ENCODE measurements at regions not wholly inside any gene's neighbourhood (a gene's known extent, or its start where the extent isn't known, plus 50 kb on each side); places are given as distances from the start of the nearest gene placed in this dataset.

- H3K9me3 ChIP-seq (ENCODE audit: control insufficient read depth in 1 of 2, low read length in 2 of 2) = peaks cover 0 to 3% of the 10 kb centered on the region in 2 donors
- H3K4me1 ChIP-seq (ENCODE audit: control insufficient read depth in 1 of 2, insufficient read depth in 2 of 2, low read length in 2 of 2) = no peaks in the 10 kb centered on the region
- no peak overlapping the region for H3K27ac ChIP-seq (ENCODE audit: low read length)
- H3K27me3 ChIP-seq (ENCODE audit: low read depth, low read length) = no peaks in the 10 kb centered on the region
- H3K36me3 ChIP-seq (ENCODE audit: control insufficient read depth in 1 of 2, insufficient read depth in 2 of 2, low read length in 2 of 2) = no peaks in the 10 kb centered on the region
- H3K4me3 ChIP-seq (ENCODE audit: low read depth in 1 of 2, low read length in 2 of 2) = no peak overlapping the region
These were observed 107.4 kb upstream of the CSNK1A1L start for GRCh38 chr13:37212826-37213225.

GRCh38 chr13:37211487-37211886 lies 106.0 kb upstream of the CSNK1A1L start:
- Histone ChIP-seq H3K27me3 (ENCODE audit: low read depth, low read length) (no peaks in the 10 kb centered on the region), H3K4me3 (ENCODE audit: low read depth in 1 of 2, low read length in 2 of 2) (no peak overlapping the region), H3K4me1 (ENCODE audit: control insufficient read depth in 1 of 2, insufficient read depth in 2 of 2, low read length in 2 of 2) (no peaks in the 10 kb centered on the region), H3K36me3 (ENCODE audit: control insufficient read depth in 1 of 2, insufficient read depth in 2 of 2, low read length in 2 of 2) (no peaks in the 10 kb centered on the region), H3K27ac (ENCODE audit: low read length) (no peak overlapping the region), H3K9me3 (ENCODE audit: control insufficient read depth in 1 of 2, low read length in 2 of 2) (no peaks in the 10 kb centered on the region)

GRCh38 chr13:37209621-37210580 lies 104.4 kb upstream of the CSNK1A1L start:
- no peaks in the 10 kb centered on the region for H3K9me3 ChIP-seq (ENCODE audit: control insufficient read depth in 1 of 2, low read length in 2 of 2)
- H3K4me1 ChIP-seq (ENCODE audit: control insufficient read depth in 1 of 2, insufficient read depth in 2 of 2, low read length in 2 of 2) = no peaks in the 10 kb centered on the region
- H3K27ac ChIP-seq (ENCODE audit: low read length) = no peak overlapping the region
- H3K27me3 ChIP-seq (ENCODE audit: low read depth, low read length) = no peaks in the 10 kb centered on the region
- H3K36me3 ChIP-seq (ENCODE audit: control insufficient read depth in 1 of 2, insufficient read depth in 2 of 2, low read length in 2 of 2) = no peaks in the 10 kb centered on the region
- no peak overlapping the region for H3K4me3 ChIP-seq (ENCODE audit: low read depth in 1 of 2, low read length in 2 of 2)

- no peak overlapping the region for H3K27ac ChIP-seq (ENCODE audit: low read length)
- no peaks in the 10 kb centered on the region for H3K9me3 ChIP-seq (ENCODE audit: control insufficient read depth in 1 of 2, low read length in 2 of 2)
- no peaks in the 10 kb centered on the region for H3K36me3 ChIP-seq (ENCODE audit: control insufficient read depth in 1 of 2, insufficient read depth in 2 of 2, low read length in 2 of 2)
- H3K4me1 ChIP-seq (ENCODE audit: control insufficient read depth in 1 of 2, insufficient read depth in 2 of 2, low read length in 2 of 2) = no peaks in the 10 kb centered on the region
- H3K4me3 ChIP-seq (ENCODE audit: low read depth in 1 of 2, low read length in 2 of 2) = no peak overlapping the region
- no peaks in the 10 kb centered on the region for H3K27me3 ChIP-seq (ENCODE audit: low read depth, low read length)
These were observed 102.4 kb upstream of the CSNK1A1L start for GRCh38 chr13:37207691-37208451.

- no peak overlapping the region for H3K4me3 ChIP-seq (ENCODE audit: low read depth in 1 of 2, low read length in 2 of 2)
- no peak overlapping the region for H3K27ac ChIP-seq (ENCODE audit: low read length)
- no peaks in the 10 kb centered on the region for H3K36me3 ChIP-seq (ENCODE audit: control insufficient read depth in 1 of 2, insufficient read depth in 2 of 2, low read length in 2 of 2)
- H3K9me3 ChIP-seq (ENCODE audit: control insufficient read depth in 1 of 2, low read length in 2 of 2) = no peaks in the 10 kb centered on the region
- no peaks in the 10 kb centered on the region for H3K27me3 ChIP-seq (ENCODE audit: low read depth, low read length)
- no peaks in the 10 kb centered on the region for H3K4me1 ChIP-seq (ENCODE audit: control insufficient read depth in 1 of 2, insufficient read depth in 2 of 2, low read length in 2 of 2)
These were observed 96.8 kb upstream of the CSNK1A1L start for GRCh38 chr13:37202264-37202663.

- H3K27ac ChIP-seq (ENCODE audit: low read length) = no peak overlapping the region
- H3K4me1 ChIP-seq (ENCODE audit: control insufficient read depth in 1 of 2, insufficient read depth in 2 of 2, low read length in 2 of 2) = no peaks in the 10 kb centered on the region
- H3K27me3 ChIP-seq (ENCODE audit: low read depth, low read length) = no peaks in the 10 kb centered on the region
- H3K9me3 ChIP-seq (ENCODE audit: control insufficient read depth in 1 of 2, low read length in 2 of 2) = no peaks in the 10 kb centered on the region
- H3K36me3 ChIP-seq (ENCODE audit: control insufficient read depth in 1 of 2, insufficient read depth in 2 of 2, low read length in 2 of 2) = no peaks in the 10 kb centered on the region
- no peak overlapping the region for H3K4me3 ChIP-seq (ENCODE audit: low read depth in 1 of 2, low read length in 2 of 2)
These were observed 95.6 kb upstream of the CSNK1A1L start for GRCh38 chr13:37201081-37201480.

- no peaks in the 10 kb centered on the region for H3K9me3 ChIP-seq (ENCODE audit: control insufficient read depth in 1 of 2, low read length in 2 of 2)
- H3K27ac ChIP-seq (ENCODE audit: low read length) = no peak overlapping the region
- no peaks in the 10 kb centered on the region for H3K4me1 ChIP-seq (ENCODE audit: control insufficient read depth in 1 of 2, insufficient read depth in 2 of 2, low read length in 2 of 2)
- H3K36me3 ChIP-seq (ENCODE audit: control insufficient read depth in 1 of 2, insufficient read depth in 2 of 2, low read length in 2 of 2) = no peaks in the 10 kb centered on the region
- H3K27me3 ChIP-seq (ENCODE audit: low read depth, low read length) = no peaks in the 10 kb centered on the region
- H3K4me3 ChIP-seq (ENCODE audit: low read depth in 1 of 2, low read length in 2 of 2) = no peak overlapping the region
These were observed 93.2 kb upstream of the CSNK1A1L start for GRCh38 chr13:37198629-37199028.

- Histone ChIP-seq H3K9me3 (ENCODE audit: control insufficient read depth in 1 of 2, low read length in 2 of 2) (no peaks in the 10 kb centered on the region), H3K27me3 (ENCODE audit: low read depth, low read length) (no peaks in the 10 kb centered on the region), H3K27ac (ENCODE audit: low read length) (no peak overlapping the region), H3K4me3 (ENCODE audit: low read depth in 1 of 2, low read length in 2 of 2) (no peak overlapping the region), H3K4me1 (ENCODE audit: control insufficient read depth in 1 of 2, insufficient read depth in 2 of 2, low read length in 2 of 2) (no peaks in the 10 kb centered on the region), H3K36me3 (ENCODE audit: control insufficient read depth in 1 of 2, insufficient read depth in 2 of 2, low read length in 2 of 2) (no peaks in the 10 kb centered on the region)
These were observed 90.2 kb upstream of the CSNK1A1L start for GRCh38 chr13:37195621-37196020.

- Histone ChIP-seq H3K4me1 (ENCODE audit: control insufficient read depth in 1 of 2, insufficient read depth in 2 of 2, low read length in 2 of 2) (no peaks in the 10 kb centered on the region), H3K9me3 (ENCODE audit: control insufficient read depth in 1 of 2, low read length in 2 of 2) (no peaks in the 10 kb centered on the region), H3K36me3 (ENCODE audit: control insufficient read depth in 1 of 2, insufficient read depth in 2 of 2, low read length in 2 of 2) (no peaks in the 10 kb centered on the region), H3K27me3 (ENCODE audit: low read depth, low read length) (no peaks in the 10 kb centered on the region), H3K27ac (ENCODE audit: low read length) (no peak overlapping the region), H3K4me3 (ENCODE audit: low read depth in 1 of 2, low read length in 2 of 2) (no peak overlapping the region)
These were observed 89.0 kb upstream of the CSNK1A1L start for GRCh38 chr13:37194428-37194861.

- H3K27ac ChIP-seq (ENCODE audit: low read length) = no peak overlapping the region
- H3K27me3 ChIP-seq (ENCODE audit: low read depth, low read length) = no peaks in the 10 kb centered on the region
- H3K36me3 ChIP-seq (ENCODE audit: control insufficient read depth in 1 of 2, insufficient read depth in 2 of 2, low read length in 2 of 2) = no peaks in the 10 kb centered on the region
- no peak overlapping the region for H3K4me3 ChIP-seq (ENCODE audit: low read depth in 1 of 2, low read length in 2 of 2)
- H3K4me1 ChIP-seq (ENCODE audit: control insufficient read depth in 1 of 2, insufficient read depth in 2 of 2, low read length in 2 of 2) = no peaks in the 10 kb centered on the region
- H3K9me3 ChIP-seq (ENCODE audit: control insufficient read depth in 1 of 2, low read length in 2 of 2) = peaks cover 0 to under 1% of the 10 kb centered on the region in 2 donors
These were observed 87.5 kb upstream of the CSNK1A1L start for GRCh38 chr13:37192956-37193355.

GRCh38 chr13:37187621-37188020 lies 82.2 kb upstream of the CSNK1A1L start:
- no peak overlapping the region for H3K4me3 ChIP-seq (ENCODE audit: low read depth in 1 of 2, low read length in 2 of 2)
- no peaks in the 10 kb centered on the region for H3K27me3 ChIP-seq (ENCODE audit: low read depth, low read length)
- H3K9me3 ChIP-seq (ENCODE audit: control insufficient read depth in 1 of 2, low read length in 2 of 2) = peaks cover 0 to 4% of the 10 kb centered on the region in 2 donors
- H3K27ac ChIP-seq (ENCODE audit: low read length) = no peak overlapping the region
- no peaks in the 10 kb centered on the region for H3K4me1 ChIP-seq (ENCODE audit: control insufficient read depth in 1 of 2, insufficient read depth in 2 of 2, low read length in 2 of 2)
- H3K36me3 ChIP-seq (ENCODE audit: control insufficient read depth in 1 of 2, insufficient read depth in 2 of 2, low read length in 2 of 2) = no peaks in the 10 kb centered on the region
